GM23248 (cell line): ENCODE measurements at regions not wholly inside any gene's neighbourhood (a gene's known extent, or its start where the extent isn't known, plus 50 kb on each side); places are given as distances from the start of the nearest gene placed in this dataset.
"Not testable (repeated sequence)": the region's sequence is repeated elsewhere in the genome, so short reads cannot be mapped to it uniquely, and the experiment has no call there.

Experiments
- EZH2 ChIP-seq: fragments of 200-600 bp; sonication (generic); IDR thresholded peaks from 2 replicates; pipeline ENCODE4 v1.6.1; 2018; ENCODE audit warnings: antibody characterized with exemption, mild to moderate bottlenecking; ENCODE audit not compliant: insufficient read depth, poor library complexity, severe bottlenecking
- EZH2phosphoT487 ChIP-seq: fragments of 200-600 bp; sonication (generic); IDR thresholded peaks from 2 replicates; pipeline ENCODE4 v1.6.1; 2018; ENCODE audit warnings: antibody characterized with exemption, moderate library complexity, mild to moderate bottlenecking, low read depth; ENCODE audit not compliant: insufficient read depth

DNA sequence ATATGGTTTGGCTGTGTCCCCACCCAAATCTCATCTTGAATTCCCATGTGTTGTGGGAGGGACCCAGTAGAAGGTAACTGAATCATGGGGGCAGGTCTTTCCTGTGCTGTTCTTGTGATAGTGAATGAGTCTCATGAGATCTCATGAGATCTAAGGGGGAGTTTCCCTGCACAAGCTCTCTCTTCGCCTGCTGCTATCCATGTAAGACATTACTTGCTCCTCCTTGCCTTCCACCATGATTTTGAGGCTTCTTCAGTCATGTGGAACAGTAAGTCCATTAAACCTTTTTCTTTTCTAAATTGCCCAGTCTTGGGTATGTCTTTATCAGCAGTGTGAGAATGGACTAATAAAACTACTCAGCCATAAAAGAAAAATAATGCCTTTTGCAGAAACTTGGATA is 80.8 kb upstream of the SERPINE2 start:
- TF ChIP-seq EZH2, EZH2phosphoT487: not testable (repeated sequence)
